Aorta (tissue), 5 donors: ENCODE measurements at regions not wholly inside any gene's neighbourhood (a gene's known extent, or its start where the extent isn't known, plus 50 kb on each side); places are given as distances from the start of the nearest gene placed in this dataset.
"Not testable (repeated sequence)": the region's sequence is repeated elsewhere in the genome, so short reads cannot be mapped to it uniquely, and the experiment has no call there.

Source experiments
- ATAC-seq: fragments of 200-7000 bp; cut with Tn5 transposase; one replicate; pipeline ENCODE4 v1.9.1; 2022; ENCODE audit warnings: moderate library complexity; ENCODE audit not compliant: low FRiP score
- DNase-seq, 2 donors: peaks; one replicate each; pipeline ENCODE4 v3.0.0-alpha.2; 2020
- H3K27ac ChIP-seq, 2 donors: one replicate each; pipeline ENCODE4 v1.5.1; 2013; ENCODE audit warnings: low read length in 2 of 2, mild to moderate bottlenecking in 2 of 2, moderate library complexity in 2 of 2, control low read depth in 1 of 2, inconsistent platforms in 1 of 2, low read depth in 1 of 2
- H3K27me3 ChIP-seq, 2 donors: one replicate each; pipeline ENCODE4 v1.6.1; 2013; ENCODE audit warnings: control low read depth in 1 of 2, low read length in 1 of 2, mild to moderate bottlenecking in 1 of 2, moderate library complexity in 1 of 2; ENCODE audit not compliant: insufficient read depth in 2 of 2, control insufficient read depth in 1 of 2
- H3K36me3 ChIP-seq, 2 donors: one replicate each; pipeline ENCODE4 v1.6.1; 2013; ENCODE audit warnings: control low read depth in 1 of 2, low read length in 1 of 2, mild to moderate bottlenecking in 1 of 2; ENCODE audit not compliant: insufficient read depth in 2 of 2, control insufficient read depth in 1 of 2
- H3K4me1 ChIP-seq, 2 donors: one replicate each; pipeline ENCODE4 v1.6.1; 2013; ENCODE audit warnings: low read length in 2 of 2, control low read depth in 1 of 2, mild to moderate bottlenecking in 1 of 2, moderate library complexity in 1 of 2; ENCODE audit not compliant: insufficient read depth in 2 of 2, control insufficient read depth in 1 of 2
- H3K4me3 ChIP-seq, 2 donors: one replicate each; pipeline ENCODE4 v1.5.1; 2013; ENCODE audit warnings: low read length in 2 of 2, control low read depth in 1 of 2, mild to moderate bottlenecking in 1 of 2
- H3K9me3 ChIP-seq: one replicate; pipeline ENCODE4 v1.6.1; 2013; ENCODE audit warnings: mild to moderate bottlenecking, low read length; ENCODE audit not compliant: control insufficient read depth
- WGBS, 2 donors: extraction: QIAGEN DNeasy Blood & Tissue Kit; methylation state at CpG; one replicate each; pipeline ENCODE4 v1.1.7; 2013; 5-methylcytosine and 5-hydroxymethylcytosine counted together
- intact Hi-C, 2 donors: fragments of 100-400 bp; cut with DNase I; formaldehyde crosslinking; loops; one replicate each; pipeline versions ENCODE4 v1.14.2 to v1.15.0; 2022
- donor health status: healthy with polysubstance abuse.
- donor health status: Bipolar disorder and iron deficiency.
- donor health status: DM: no; HTN: no; CAD: no.
- donor health status: DM: no; HTN: no; CAD: no.
- donor health status: DM: yes; HTN: yes; CAD: no.

DNA sequence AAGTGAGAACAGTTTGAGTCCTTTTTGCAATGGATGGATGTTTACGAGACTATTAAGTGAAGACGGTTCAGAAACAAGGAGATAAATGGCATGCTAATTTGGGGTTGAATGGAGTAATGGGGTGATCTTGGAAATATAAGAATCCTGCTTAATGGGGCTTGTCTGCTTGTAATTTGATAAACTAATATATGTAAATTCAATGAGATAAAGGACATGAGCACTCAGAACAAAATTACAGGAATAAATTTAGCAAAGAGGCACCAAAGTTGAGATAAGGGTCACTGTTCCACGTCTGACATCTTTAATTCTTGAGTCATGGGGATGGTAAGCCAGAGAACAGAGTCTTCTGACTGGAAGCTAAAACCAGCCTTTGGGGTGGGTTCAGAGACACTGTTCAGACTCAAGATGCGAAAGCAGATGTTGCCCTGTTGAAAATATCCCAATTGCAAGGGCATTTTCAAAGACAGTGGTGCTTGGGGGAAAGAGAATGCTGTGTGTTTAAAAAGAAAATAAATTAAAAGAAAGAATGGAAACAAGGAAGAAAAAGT is 67.8 kb upstream of the CHRNB4 start:
- WGBS, 2 donors: 72 to 77% methylated on average over 4 of the region's 4 CpGs
- Histone ChIP-seq H3K27me3 (no peaks in the 10 kb centered on the region), H3K36me3 (no peaks in the 10 kb centered on the region), H3K4me1 (no peaks in the 10 kb centered on the region), H3K27ac (no peak overlapping the region), H3K9me3 (peaks cover 1% of the 10 kb centered on the region), H3K4me3 (no peak overlapping the region)
- DNase-seq (no peak), ATAC-seq (no peak)
- intact Hi-C loops: loop anchor here (1.0 to 5.0 kb wide), 3 partner anchors 90 to 1794 kb away; no protein-coding TSS in a partner anchor

DNA sequence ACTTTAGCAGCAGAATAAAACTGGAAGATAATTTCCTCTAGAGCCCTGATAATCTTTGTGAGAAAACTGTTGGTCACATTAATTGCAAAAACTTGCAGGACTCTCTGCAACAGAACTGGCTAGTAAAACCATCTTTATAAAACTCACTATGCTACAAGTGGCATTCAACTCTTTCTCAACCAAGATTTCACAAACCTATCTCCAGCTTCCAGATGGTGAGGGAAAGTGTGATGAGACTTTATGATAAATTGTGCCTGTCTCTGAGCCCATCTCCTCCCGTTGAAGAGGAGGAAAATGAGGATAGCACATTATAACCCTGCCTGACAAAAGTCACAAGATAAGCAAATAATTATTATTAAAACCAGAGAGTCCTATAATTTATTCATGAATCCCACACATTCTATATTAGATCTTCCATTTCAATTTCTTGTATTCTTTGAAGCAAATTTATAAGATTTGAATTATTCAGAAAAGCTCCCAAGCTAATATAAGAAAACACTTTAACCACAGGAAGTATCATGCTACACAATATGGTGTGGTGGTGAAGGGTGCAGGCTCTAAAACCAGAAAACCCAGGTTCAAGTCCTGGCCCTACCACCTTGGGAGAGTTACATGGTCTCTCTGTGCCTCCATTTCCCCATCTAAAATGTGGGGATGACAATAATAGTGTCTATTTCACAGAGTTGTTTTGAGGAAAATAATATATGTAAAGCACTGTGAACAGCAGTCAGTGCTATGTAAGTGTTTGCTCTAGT is 65.6 kb upstream of the CHRNB4 start:
- not testable (repeated sequence) for ATAC-seq, H3K4me1 ChIP-seq, H3K36me3 ChIP-seq, H3K4me3 ChIP-seq, H3K27ac ChIP-seq, H3K27me3 ChIP-seq, DNase-seq, H3K9me3 ChIP-seq
- WGBS, 2 donors: 41 to 49% methylated on average over 1 of the region's 1 CpG
- intact Hi-C loops: loop anchor here in 1 of 2 donors (5.0 kb wide), 1 partner anchor 1796 kb away; no protein-coding TSS in a partner anchor

- H3K4me1 ChIP-seq, H3K27ac ChIP-seq, H3K9me3 ChIP-seq, H3K4me3 ChIP-seq, ATAC-seq, DNase-seq, intact Hi-C loops, H3K36me3 ChIP-seq, H3K27me3 ChIP-seq: not testable (repeated sequence)
- 95 to 96% methylated on average over 5 of the region's 5 CpGs for WGBS, 2 donors
These were observed 62.5 kb upstream of the CHRNB4 start for GRCh38 chr15:78703334-78704056.

DNA sequence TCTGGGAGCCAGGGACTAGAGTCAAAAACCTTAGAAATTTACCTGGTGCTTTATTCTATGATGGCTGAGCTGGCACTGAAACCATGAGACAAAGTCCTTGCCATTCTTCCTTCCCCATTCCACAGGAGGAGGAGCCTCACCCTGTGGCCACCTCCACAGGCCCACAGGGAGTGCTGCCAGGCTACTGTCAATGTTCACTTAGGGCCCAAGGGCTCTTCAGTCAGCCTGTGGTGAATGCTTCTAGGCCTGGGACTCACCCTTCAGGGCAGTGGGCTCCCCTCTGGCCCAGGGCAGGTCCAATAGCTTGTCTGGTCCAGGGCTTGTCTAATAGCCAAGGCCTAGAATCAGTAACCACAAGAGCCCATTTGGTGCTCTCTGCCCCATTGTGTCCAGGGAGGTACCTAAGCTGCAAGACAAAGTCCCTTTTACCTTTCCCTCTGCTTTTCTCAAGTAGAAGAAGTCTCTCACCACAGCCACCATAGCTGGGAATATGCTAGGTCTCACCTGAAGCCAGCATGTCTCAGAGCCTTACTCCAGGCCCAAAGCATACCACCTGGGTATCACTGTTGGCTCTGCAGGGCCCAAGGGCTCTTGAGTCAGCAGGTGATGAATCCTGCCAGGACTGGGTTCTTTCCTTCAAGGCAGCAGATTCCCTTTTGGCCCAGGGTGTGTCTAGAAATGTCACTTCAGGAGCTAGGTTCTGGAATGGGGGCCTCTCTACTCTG is 61.8 kb upstream of the CHRNB4 start:
- ATAC-seq (no peak), DNase-seq (peak in 1 of 2 donors; percentile 41)
- no peaks in the 10 kb centered on the region for H3K36me3 ChIP-seq
- H3K4me3 ChIP-seq: no peak overlapping the region
- H3K9me3 ChIP-seq: peaks cover 1% of the 10 kb centered on the region
- H3K27ac ChIP-seq: no peak overlapping the region
- no peaks in the 10 kb centered on the region for H3K27me3 ChIP-seq
- H3K4me1 ChIP-seq: no peaks in the 10 kb centered on the region
- intact Hi-C loops: no loop called here

GRCh38 chr15:78697449-78697848 is 56.4 kb upstream of the CHRNB4 start:
- Histone ChIP-seq H3K36me3 (no peaks in the 10 kb centered on the region), H3K4me3 (no peak overlapping the region), H3K9me3 (no peaks in the 10 kb centered on the region), H3K4me1 (no peaks in the 10 kb centered on the region), H3K27ac (no peak overlapping the region), H3K27me3 (no peaks in the 10 kb centered on the region)
- ATAC-seq (no peak), DNase-seq (no peak)
- intact Hi-C loops: no loop called here
- WGBS, 2 donors: 66 to 76% methylated on average over 1 of the region's 1 CpG

- Histone ChIP-seq H3K9me3 (no peaks in the 10 kb centered on the region), H3K4me1 (no peaks in the 10 kb centered on the region), H3K27me3 (no peaks in the 10 kb centered on the region), H3K4me3 (no peak overlapping the region), H3K36me3 (no peaks in the 10 kb centered on the region), H3K27ac (no peak overlapping the region)
- DNase-seq (no peak), ATAC-seq (no peak)
- intact Hi-C loops: no loop called here
These were observed 55.4 kb upstream of the CHRNB4 start for GRCh38 chr15:78696436-78696835.

DNA sequence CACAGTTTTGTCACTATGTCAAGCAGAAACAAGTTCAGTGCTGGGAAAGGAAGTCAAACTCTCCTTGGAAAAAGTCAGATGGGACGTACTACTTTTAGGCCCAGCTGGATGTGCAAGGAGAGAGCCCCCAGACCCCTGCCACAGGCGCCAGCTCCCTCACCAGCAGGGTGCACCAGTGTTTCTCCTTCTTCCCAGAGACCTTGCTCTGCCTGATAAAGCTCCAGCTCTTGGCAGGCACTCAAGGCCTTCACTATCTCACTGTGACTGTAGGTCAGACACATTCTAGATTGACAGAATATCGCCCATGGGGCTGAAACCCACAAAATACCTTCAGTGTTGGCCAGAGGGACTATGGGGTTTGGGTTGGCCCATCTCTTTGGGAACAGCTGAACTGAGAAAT is 54.8 kb upstream of the CHRNB4 start:
- WGBS, 2 donors: 43 to 54% methylated on average over 3 of the region's 3 CpGs
- no peak overlapping the region for H3K27ac ChIP-seq
- H3K4me1 ChIP-seq: no peaks in the 10 kb centered on the region
- H3K36me3 ChIP-seq: no peaks in the 10 kb centered on the region
- H3K27me3 ChIP-seq: no peaks in the 10 kb centered on the region
- H3K4me3 ChIP-seq: no peak overlapping the region
- DNase-seq (no peak), ATAC-seq (no peak)
- intact Hi-C loops: no loop called here
- no peaks in the 10 kb centered on the region for H3K9me3 ChIP-seq

DNA sequence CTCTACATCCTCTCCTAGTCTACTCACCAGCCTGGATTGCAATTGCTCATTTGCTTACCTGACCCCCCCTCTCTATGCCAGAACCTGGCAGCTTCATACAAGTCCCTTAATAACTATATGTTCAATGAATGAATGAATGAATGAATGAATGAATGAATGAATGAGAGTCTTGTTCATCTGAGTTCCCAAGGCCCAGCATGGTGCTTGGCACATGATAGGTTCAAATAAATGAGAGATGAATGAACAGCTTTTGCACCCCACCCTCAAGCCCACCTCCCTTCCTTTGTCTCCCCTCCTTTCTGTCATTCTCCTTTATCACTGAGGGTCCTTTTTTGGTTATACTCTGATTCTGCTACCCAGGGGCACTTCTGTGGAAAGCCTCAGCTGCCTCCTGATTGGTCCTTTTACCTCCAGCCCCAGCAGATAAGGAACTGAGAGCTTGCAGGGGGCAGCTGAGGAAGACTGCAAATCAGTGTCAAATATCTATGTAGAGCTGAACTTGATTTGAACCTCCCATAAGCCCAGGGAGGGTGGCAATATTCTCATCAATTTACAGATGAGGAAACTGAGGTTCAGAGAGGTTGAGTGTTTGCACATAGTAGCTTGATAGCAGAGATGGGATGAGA is 54.1 kb upstream of the CHRNB4 start:
- Histone ChIP-seq H3K4me1 (no peaks in the 10 kb centered on the region), H3K27ac (no peak overlapping the region), H3K9me3 (no peaks in the 10 kb centered on the region), H3K27me3 (no peaks in the 10 kb centered on the region), H3K36me3 (no peaks in the 10 kb centered on the region), H3K4me3 (no peak overlapping the region)
- no peak for DNase-seq
- ATAC-seq: no peak
- intact Hi-C loops: no loop called here
